H1 (cell line): ENCODE measurements at regions not wholly inside any gene's neighbourhood (a gene's known extent, or its start where the extent isn't known, plus 50 kb on each side); places are given as distances from the start of the nearest gene placed in this dataset.

Experiments
- BACH1 ChIP-seq: IDR thresholded peaks from 2 replicates; pipeline ENCODE4 v1.6.1; 2012; ENCODE audit warnings: low read length, improper control_type of control experiment
- CHD2 ChIP-seq: IDR thresholded peaks from 2 replicates; pipeline ENCODE4 v1.6.1; 2012; ENCODE audit warnings: low read length, improper control_type of control experiment
- CTCF ChIP-seq, 3 experiments: IDR thresholded peaks; 1 replicate in 2 of 3; 2 replicates in 1 of 3; pipeline versions ENCODE4 v1.5.1 to v1.6.1; 2011; ENCODE audit warnings: low read length in 3 of 3, mild to moderate bottlenecking in 3 of 3, inconsistent platforms in 2 of 3, low read depth in 1 of 3, moderate library complexity in 1 of 3; ENCODE audit not compliant: insufficient read depth in 1 of 3; ENCODE audit errors: control extremely low read depth in 1 of 3
- PHF8 ChIP-seq: fragments of 200-600 bp; sonication (generic); conservative IDR thresholded peaks from 2 replicates; pipeline ENCODE4 v1.7.1; 2012; ENCODE audit warnings: low read depth, mild to moderate bottlenecking, inconsistent platforms, low read length, moderate library complexity
- POLR2AphosphoS5 ChIP-seq: IDR thresholded peaks from 2 replicates; pipeline ENCODE4 v1.6.1; 2011; ENCODE audit warnings: low read depth, low read length

GRCh38 chr1:213385806-213386324, 334.8 kb downstream of the RPS6KC1 start:
- no peak for TF ChIP-seq CTCF (IDR thresholded peaks at IDR 0.05; ENCODE audit: control extremely low read depth in 1 of 3, insufficient read depth in 1 of 3, low read depth in 1 of 3, low read length in 3 of 3)
- TF ChIP-seq BACH1 = no peak
- TF ChIP-seq CHD2 = no peak
- TF ChIP-seq POLR2AphosphoS5 = no peak
- no peak for TF ChIP-seq PHF8
